Activated T-helper 2 cell treated with anti-CD3 and anti-CD28 coated beads, Interferon-gamma antibody, Interleukin-2, Interleukin-4, amounts not matched to agents 10 μg/mL and 5 μg/mL and 100 μg/mL, durations not matched to agents 14 hours and 24 hours and 36 hours (primary cell): ENCODE measurements at regions not wholly inside any gene's neighbourhood (a gene's known extent, or its start where the extent isn't known, plus 50 kb on each side); places are given as distances from the start of the nearest gene placed in this dataset.

Experiments
- DNase-seq: peaks from one replicate; pipeline ENCODE4 v3.0.0; 2021; ENCODE audit warnings: low spot score
- H3K27ac Mint-ChIP-seq: one replicate; pipeline ENCODE4 v1.8.0; 2021; ENCODE audit warnings: mixed read lengths
- H3K27me3 Mint-ChIP-seq: one replicate; pipeline ENCODE4 v1.8.0; 2021; ENCODE audit warnings: low read depth, mixed read lengths
- H3K36me3 Mint-ChIP-seq: one replicate; pipeline ENCODE4 v1.8.0; 2021; ENCODE audit warnings: low read depth, mixed read lengths
- H3K4me1 Mint-ChIP-seq: one replicate; pipeline ENCODE4 v1.8.0; 2021; ENCODE audit warnings: low read depth, mixed read lengths
- H3K4me3 Mint-ChIP-seq: one replicate; pipeline ENCODE4 v1.8.0; 2021; ENCODE audit warnings: low read depth, mild to moderate bottlenecking, moderate library complexity, mixed read lengths
- H3K9me3 Mint-ChIP-seq: one replicate; pipeline ENCODE4 v1.8.0; 2021; ENCODE audit warnings: mixed read lengths
- intact Hi-C: fragments of 100-400 bp; cut with micrococcal nuclease; formaldehyde crosslinking; loops from one replicate; pipeline ENCODE4 v1.15.1; 2023

GRCh38 chr13:99041788-99042187 lies 63.9 kb upstream of the DOCK9 start:
- Mint-ChIP-seq H3K27me3 (no peaks in the 10 kb centered on the region), H3K9me3 (no peaks in the 10 kb centered on the region), H3K4me3 (no peak overlapping the region), H3K27ac (no peak overlapping the region), H3K36me3 (peaks cover 20% of the 10 kb centered on the region), H3K4me1 (peaks cover 66% of the 10 kb centered on the region)
- intact Hi-C loops = loop anchor here (10.0 kb wide), 1 partner anchor 1817 kb away; the partner anchor contains the start of gene MBNL2
- no peak for DNase-seq

GRCh38 chr13:99042521-99043250 lies 64.8 kb upstream of the DOCK9 start:
- Mint-ChIP-seq H3K27ac (no peak overlapping the region), H3K9me3 (no peaks in the 10 kb centered on the region), H3K36me3 (peaks cover 20% of the 10 kb centered on the region), H3K4me1 (peaks cover 67% of the 10 kb centered on the region), H3K4me3 (no peak overlapping the region), H3K27me3 (no peaks in the 10 kb centered on the region)
- intact Hi-C loops = loop anchor here (10.0 kb wide), 1 partner anchor 1818 kb away; the partner anchor contains the start of gene MBNL2
- no peak for DNase-seq

- no peak for DNase-seq
- Mint-ChIP-seq H3K4me1 (peaks cover 76% of the 10 kb centered on the region), H3K4me3 (no peak overlapping the region), H3K36me3 (peaks cover 23% of the 10 kb centered on the region), H3K9me3 (no peaks in the 10 kb centered on the region), H3K27me3 (no peaks in the 10 kb centered on the region), H3K27ac (no peak overlapping the region)
- intact Hi-C loops = loop anchor here (10.0 kb wide), 1 partner anchor 1819 kb away; the partner anchor contains the start of gene MBNL2
Measured at GRCh38 chr13:99043831-99044231, 66.0 kb upstream of the DOCK9 start.

GRCh38 chr13:99044764-99045163 lies 66.9 kb upstream of the DOCK9 start:
- H3K36me3 Mint-ChIP-seq = peaks cover 22% of the 10 kb centered on the region
- no peak overlapping the region for H3K4me3 Mint-ChIP-seq
- H3K27ac Mint-ChIP-seq = peak overlapping the region; percentile 70
- H3K4me1 Mint-ChIP-seq = peaks cover 83% of the 10 kb centered on the region
- H3K9me3 Mint-ChIP-seq = no peaks in the 10 kb centered on the region
- intact Hi-C loops = loop anchor here (5.0 to 10.0 kb wide), 2 partner anchors 213 to 1820 kb away; partner anchors contain the start of genes GPR18 and MBNL2
- no peak for DNase-seq
- H3K27me3 Mint-ChIP-seq = no peaks in the 10 kb centered on the region

- intact Hi-C loops = loop anchor here (5.0 to 10.0 kb wide), 2 partner anchors 212 to 1821 kb away; partner anchors contain the start of genes GPR18 and MBNL2
- H3K4me3 Mint-ChIP-seq = peak overlapping the region; percentile 3
- H3K9me3 Mint-ChIP-seq = no peaks in the 10 kb centered on the region
- no peak for DNase-seq
- H3K4me1 Mint-ChIP-seq = peaks cover 84% of the 10 kb centered on the region
- peak overlapping the region; percentile 82 for H3K27ac Mint-ChIP-seq
- peaks cover 19% of the 10 kb centered on the region for H3K36me3 Mint-ChIP-seq
- H3K27me3 Mint-ChIP-seq = no peaks in the 10 kb centered on the region
Measured at GRCh38 chr13:99045396-99045795, 67.5 kb upstream of the DOCK9 start.

- no peak for DNase-seq
- peaks cover 83% of the 10 kb centered on the region for H3K4me1 Mint-ChIP-seq
- H3K9me3 Mint-ChIP-seq = no peaks in the 10 kb centered on the region
- no peaks in the 10 kb centered on the region for H3K27me3 Mint-ChIP-seq
- H3K27ac Mint-ChIP-seq = peak overlapping the region; percentile 82
- intact Hi-C loops = loop anchor here (1.0 to 10.0 kb wide), 4 partner anchors 20 to 1822 kb away; partner anchors contain the start of genes GPR18 and MBNL2
- peaks cover 11% of the 10 kb centered on the region for H3K36me3 Mint-ChIP-seq
- H3K4me3 Mint-ChIP-seq = peak overlapping the region; percentile 53
Measured at GRCh38 chr13:99046851-99047250, 69.0 kb upstream of the DOCK9 start.

GRCh38 chr13:99050983-99051488 lies 73.2 kb upstream of the DOCK9 start:
- intact Hi-C loops = loop anchor here (1.0 to 5.0 kb wide), 2 partner anchors 13 to 151 kb away; partner anchors contain the start of gene UBAC2
- peaks cover 12% of the 10 kb centered on the region for H3K36me3 Mint-ChIP-seq

GRCh38 chr13:99051768-99052455 lies 74.0 kb upstream of the DOCK9 start:
- no peaks in the 10 kb centered on the region for H3K27me3 Mint-ChIP-seq
- no peaks in the 10 kb centered on the region for H3K9me3 Mint-ChIP-seq
- intact Hi-C loops = loop anchor here (1.0 to 5.0 kb wide), 3 partner anchors 12 to 150 kb away; partner anchors contain the start of gene UBAC2
- peaks cover 71% of the 10 kb centered on the region for H3K4me1 Mint-ChIP-seq
- H3K36me3 Mint-ChIP-seq = peaks cover 12% of the 10 kb centered on the region
- H3K27ac Mint-ChIP-seq = peak overlapping the region; percentile 77
- peak overlapping the region; percentile 55 for H3K4me3 Mint-ChIP-seq
- DNase-seq = no peak

More at GRCh38 chr13:99050983-99051488, 73.2 kb upstream of the DOCK9 start:
- Mint-ChIP-seq H3K27me3 (no peaks in the 10 kb centered on the region), H3K4me1 (peaks cover 76% of the 10 kb centered on the region), H3K4me3 (peak overlapping the region; percentile 55), H3K27ac (peak overlapping the region; percentile 77), H3K9me3 (no peaks in the 10 kb centered on the region)
- no peak for DNase-seq

- Mint-ChIP-seq H3K36me3 (peaks cover 7% of the 10 kb centered on the region), H3K27ac (peak overlapping the region; percentile 38), H3K9me3 (no peaks in the 10 kb centered on the region), H3K27me3 (no peaks in the 10 kb centered on the region), H3K4me3 (peak overlapping the region; percentile 18), H3K4me1 (peaks cover 62% of the 10 kb centered on the region)
- intact Hi-C loops = loop anchor here (2.0 to 5.0 kb wide), 2 partner anchors 19 to 149 kb away; partner anchors contain the start of gene UBAC2
- DNase-seq = peak; percentile 35
Measured at GRCh38 chr13:99053636-99054233, 75.9 kb upstream of the DOCK9 start.

GRCh38 chr13:99055281-99055680 lies 77.4 kb upstream of the DOCK9 start:
- DNase-seq = no peak
- no peak overlapping the region for H3K27ac Mint-ChIP-seq
- intact Hi-C loops = no loop called here
- peaks cover 4% of the 10 kb centered on the region for H3K36me3 Mint-ChIP-seq
- H3K4me1 Mint-ChIP-seq = peaks cover 58% of the 10 kb centered on the region
- no peaks in the 10 kb centered on the region for H3K27me3 Mint-ChIP-seq
- no peaks in the 10 kb centered on the region for H3K9me3 Mint-ChIP-seq
- peak overlapping the region; percentile 22 for H3K4me3 Mint-ChIP-seq

GRCh38 chr13:99055735-99056134 lies 77.9 kb upstream of the DOCK9 start:
- no peak overlapping the region for H3K27ac Mint-ChIP-seq
- intact Hi-C loops = no loop called here

GRCh38 chr13:99056381-99057014 lies 78.6 kb upstream of the DOCK9 start:
- H3K36me3 Mint-ChIP-seq = peaks cover 4% of the 10 kb centered on the region
- no peak for DNase-seq
- no peak overlapping the region for H3K27ac Mint-ChIP-seq
- no peak overlapping the region for H3K4me3 Mint-ChIP-seq
- no peaks in the 10 kb centered on the region for H3K27me3 Mint-ChIP-seq
- intact Hi-C loops = no loop called here
- no peaks in the 10 kb centered on the region for H3K9me3 Mint-ChIP-seq
- H3K4me1 Mint-ChIP-seq = peaks cover 52% of the 10 kb centered on the region

More at GRCh38 chr13:99055735-99056134, 77.9 kb upstream of the DOCK9 start:
- Mint-ChIP-seq H3K4me3 (no peak overlapping the region), H3K4me1 (peaks cover 56% of the 10 kb centered on the region), H3K36me3 (peaks cover 4% of the 10 kb centered on the region), H3K9me3 (no peaks in the 10 kb centered on the region), H3K27me3 (no peaks in the 10 kb centered on the region)
- DNase-seq = no peak
